Astrocyte (in vitro differentiated cells and primary cell): ENCODE measurements at regions not wholly inside any gene's neighbourhood (a gene's known extent, or its start where the extent isn't known, plus 50 kb on each side); places are given as distances from the start of the nearest gene placed in this dataset.

Experiments
- DNase-seq: peaks from one replicate; pipeline ENCODE4 v3.0.0-alpha.2; 2010; ENCODE audit warnings: low read depth
- FAIRE-seq: peaks from 2 replicates; lab custom pipeline; 2011; peaks lifted over from hg19 to GRCh38; lab: Jason Lieb, UNC
- H2AFZ ChIP-seq: 2 replicates; pipeline ENCODE4 v1.6.0; 2012; ENCODE audit warnings: low read depth, low read length, inconsistent platforms
- H3K27ac ChIP-seq: 2 replicates; pipeline ENCODE4 v1.5.1; 2011; ENCODE audit warnings: low read depth, low read length, inconsistent platforms
- H3K27me3 ChIP-seq: 2 replicates; pipeline ENCODE4 v1.6.0; 2011; ENCODE audit warnings: low read length, inconsistent platforms; ENCODE audit not compliant: insufficient read depth
- H3K36me3 ChIP-seq: 2 replicates; pipeline ENCODE4 v1.5.1; 2011; ENCODE audit warnings: low read length, inconsistent platforms; ENCODE audit not compliant: insufficient read depth
- H3K4me1 ChIP-seq: 2 replicates; pipeline ENCODE4 v1.5.1; 2011; ENCODE audit warnings: low read length, inconsistent platforms; ENCODE audit not compliant: insufficient read depth
- H3K4me2 ChIP-seq: 2 replicates; pipeline ENCODE4 v1.6.0; 2012; ENCODE audit warnings: low read length, inconsistent platforms
- H3K4me3 ChIP-seq: 2 replicates; pipeline ENCODE4 v1.5.1; 2011; ENCODE audit warnings: low read depth, mild to moderate bottlenecking, low read length, inconsistent platforms; ENCODE audit not compliant: insufficient read depth
- H3K79me2 ChIP-seq: 2 replicates; pipeline ENCODE4 v1.6.0; 2012; ENCODE audit warnings: mild to moderate bottlenecking, low read length, inconsistent platforms; ENCODE audit not compliant: insufficient read depth
- H3K9ac ChIP-seq: 2 replicates; pipeline ENCODE4 v1.6.0; 2012; ENCODE audit warnings: mild to moderate bottlenecking, low read length, inconsistent platforms
- H3K9me3 ChIP-seq: 2 replicates; pipeline ENCODE4 v1.5.1; 2012; ENCODE audit warnings: low read depth, mild to moderate bottlenecking, low read length, inconsistent platforms; ENCODE audit not compliant: insufficient read depth
- H4K20me1 ChIP-seq: 2 replicates; pipeline ENCODE4 v1.6.0; 2012; ENCODE audit warnings: low read length, inconsistent platforms; ENCODE audit not compliant: insufficient read depth
- H3K27ac Mint-ChIP-seq: one replicate; pipeline ENCODE4 v1.8.0; 2021; ENCODE audit warnings: mild to moderate bottlenecking, mixed read lengths; ENCODE audit not compliant: unreplicated experiment
- H3K27me3 Mint-ChIP-seq: one replicate; pipeline ENCODE4 v1.8.0; 2021; ENCODE audit warnings: low read depth, mixed read lengths; ENCODE audit not compliant: unreplicated experiment
- H3K36me3 Mint-ChIP-seq: one replicate; pipeline ENCODE4 v1.8.0; 2021; ENCODE audit warnings: low read depth, mixed read lengths; ENCODE audit not compliant: unreplicated experiment
- H3K4me1 Mint-ChIP-seq: one replicate; pipeline ENCODE4 v1.8.0; 2021; ENCODE audit warnings: low read depth, mixed read lengths; ENCODE audit not compliant: unreplicated experiment
- H3K4me3 Mint-ChIP-seq: one replicate; pipeline ENCODE4 v1.8.0; 2021; ENCODE audit warnings: mild to moderate bottlenecking, moderate library complexity, mixed read lengths; ENCODE audit not compliant: unreplicated experiment
- H3K9me3 Mint-ChIP-seq: one replicate; pipeline ENCODE4 v1.8.0; 2021; ENCODE audit warnings: mild to moderate bottlenecking, mixed read lengths; ENCODE audit not compliant: unreplicated experiment
- CTCF ChIP-seq: IDR thresholded peaks from 2 replicates; pipeline ENCODE4 v1.5.1; 2011; ENCODE audit warnings: low read depth, mild to moderate bottlenecking, inconsistent platforms, low read length, moderate library complexity; ENCODE audit not compliant: insufficient read depth
- EZH2 ChIP-seq: IDR thresholded peaks from 2 replicates; pipeline ENCODE4 v1.6.1; 2012; ENCODE audit warnings: mild to moderate bottlenecking, low read length, inconsistent platforms; ENCODE audit not compliant: insufficient read depth

DNA sequence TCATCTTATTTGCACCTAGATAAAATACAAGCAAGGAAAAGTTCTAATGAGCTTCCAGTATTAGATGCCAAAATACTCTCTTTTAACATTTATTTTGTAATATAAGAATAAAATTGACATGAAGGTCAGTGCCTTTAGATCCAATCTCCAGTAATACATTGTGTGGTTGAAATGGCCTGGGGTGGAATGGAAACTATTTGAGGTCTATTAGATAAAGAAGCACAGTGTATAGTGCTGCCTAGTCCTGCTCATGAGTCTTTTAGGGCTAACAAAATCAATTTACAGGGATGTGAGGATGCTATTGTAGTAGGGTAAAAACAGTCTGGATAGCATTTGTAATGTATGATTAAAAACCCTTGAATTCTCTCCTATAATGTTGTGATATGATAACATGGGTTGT, 84.5 kb upstream of the ETV1 start:
- Histone ChIP-seq H3K4me3 (no peak overlapping the region), H3K36me3 (no peaks in the 10 kb centered on the region), H3K4me2 (no peak overlapping the region), H2AFZ (no peak overlapping the region), H3K9ac (no peak overlapping the region), H3K79me2 (no peaks in the 10 kb centered on the region), H3K4me1 (no peaks in the 10 kb centered on the region), H3K9me3 (no peaks in the 10 kb centered on the region), H3K27me3 (no peaks in the 10 kb centered on the region), H3K27ac (no peak overlapping the region), H4K20me1 (no peaks in the 10 kb centered on the region)
- FAIRE-seq, result no peak
- H3K27ac Mint-ChIP-seq, result no peak overlapping the region
- peak; percentile 16 for DNase-seq
- peaks cover 3% of the 10 kb centered on the region for H3K9me3 Mint-ChIP-seq
- no peaks in the 10 kb centered on the region for H3K27me3 Mint-ChIP-seq
- TF ChIP-seq CTCF, result no peak
- no peak for TF ChIP-seq EZH2
- H3K4me3 Mint-ChIP-seq, result no peak overlapping the region
- H3K36me3 Mint-ChIP-seq, result no peaks in the 10 kb centered on the region
- H3K4me1 Mint-ChIP-seq, result no peaks in the 10 kb centered on the region

DNA sequence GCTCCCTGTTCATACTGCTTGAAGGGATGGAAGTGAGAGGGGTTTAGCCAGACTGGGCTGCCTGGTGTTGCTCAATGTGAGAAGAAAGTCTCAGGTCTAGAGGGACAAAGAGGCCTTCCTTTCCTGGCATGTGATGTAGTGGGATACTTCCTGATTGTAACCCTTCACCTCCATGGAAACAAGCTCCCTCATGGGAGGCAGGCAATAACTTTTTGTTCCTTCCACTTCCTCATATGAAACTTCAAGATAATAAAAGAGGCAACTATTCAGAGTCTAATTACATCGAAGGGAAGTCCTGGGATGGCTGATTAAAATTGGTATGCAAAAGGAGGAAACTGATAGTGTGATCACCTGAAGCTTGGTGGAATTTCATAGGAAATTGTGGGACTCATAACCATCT, 84.1 kb upstream of the ETV1 start:
- no peak for FAIRE-seq
- H3K27ac ChIP-seq, result no peak overlapping the region
- Mint-ChIP-seq H3K27ac (no peak overlapping the region), H3K27me3 (no peaks in the 10 kb centered on the region), H3K9me3 (peaks cover 3% of the 10 kb centered on the region), H3K4me3 (no peak overlapping the region), H3K4me1 (no peaks in the 10 kb centered on the region), H3K36me3 (no peaks in the 10 kb centered on the region)
- no peak overlapping the region for H3K4me3 ChIP-seq
- DNase-seq, result no peak
- no peaks in the 10 kb centered on the region for H3K4me1 ChIP-seq
- no peak overlapping the region for H2AFZ ChIP-seq
- H3K9ac ChIP-seq, result no peak overlapping the region
- no peaks in the 10 kb centered on the region for H3K27me3 ChIP-seq
- no peak for TF ChIP-seq EZH2
- TF ChIP-seq CTCF, result no peak
- H4K20me1 ChIP-seq, result no peaks in the 10 kb centered on the region
- H3K79me2 ChIP-seq, result no peaks in the 10 kb centered on the region
- H3K4me2 ChIP-seq, result no peak overlapping the region
- no peaks in the 10 kb centered on the region for H3K36me3 ChIP-seq
- H3K9me3 ChIP-seq, result no peaks in the 10 kb centered on the region

DNA sequence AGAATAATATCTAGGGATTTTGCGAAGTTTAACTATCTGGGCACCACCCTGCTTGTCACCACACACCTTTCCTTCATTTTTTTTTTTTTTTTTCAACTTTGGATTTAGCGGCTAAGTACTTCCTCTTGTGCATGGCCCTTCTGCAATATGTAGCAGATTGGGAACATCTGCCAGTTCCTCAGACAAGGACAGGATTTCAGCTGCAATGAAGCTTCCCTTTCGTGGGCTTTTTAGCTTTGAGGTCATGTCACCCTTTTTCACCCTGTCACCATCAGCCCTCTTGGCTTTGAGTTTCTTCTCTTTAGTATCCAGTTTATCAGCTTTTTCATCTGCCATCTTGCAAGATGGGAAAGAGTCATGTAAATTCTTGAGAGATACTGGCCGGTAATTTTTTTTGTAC, 81.6 kb upstream of the ETV1 start:
- Mint-ChIP-seq H3K27me3 (no peaks in the 10 kb centered on the region), H3K4me3 (no peak overlapping the region), H3K4me1 (no peaks in the 10 kb centered on the region), H3K36me3 (no peaks in the 10 kb centered on the region), H3K27ac (no peak overlapping the region), H3K9me3 (peaks cover 3% of the 10 kb centered on the region)
- Histone ChIP-seq H2AFZ (no peak overlapping the region), H3K9me3 (no peaks in the 10 kb centered on the region), H3K4me2 (no peak overlapping the region), H3K4me1 (no peaks in the 10 kb centered on the region), H3K79me2 (no peaks in the 10 kb centered on the region), H3K36me3 (no peaks in the 10 kb centered on the region), H3K9ac (no peak overlapping the region), H4K20me1 (no peaks in the 10 kb centered on the region), H3K27me3 (no peaks in the 10 kb centered on the region), H3K27ac (no peak overlapping the region), H3K4me3 (no peak overlapping the region)
- DNase-seq (no peak), FAIRE-seq (no peak)
- TF ChIP-seq CTCF (no peak), EZH2 (no peak)
